Astrocyte of the cerebellum (primary cell): ENCODE measurements at regions not wholly inside any gene's neighbourhood (a gene's known extent, or its start where the extent isn't known, plus 50 kb on each side); places are given as distances from the start of the nearest gene placed in this dataset.

Experiments used
- DNase-seq: peaks from one replicate; pipeline ENCODE4 v3.0.0-alpha.2; 2011; ENCODE audit warnings: low read depth
- H3K4me3 ChIP-seq: 2 replicates; pipeline ENCODE4 v1.5.1; 2011; ENCODE audit warnings: mild to moderate bottlenecking, low read depth, low read length, moderate library complexity
- in situ Hi-C: cut with HindIII; loops from 2 replicates; pipeline ENCODE4 v1.10.0; 2017; ENCODE audit warnings: low sequenced_read_pairs
- TF ChIP-seq, protein P1 (sequence below): IDR thresholded peaks from 2 replicates; pipeline ENCODE4 v1.5.1; 2012; ENCODE audit warnings: low read length, low read depth, moderate library complexity, mild to moderate bottlenecking; ENCODE audit errors: missing control alignments

DNA sequence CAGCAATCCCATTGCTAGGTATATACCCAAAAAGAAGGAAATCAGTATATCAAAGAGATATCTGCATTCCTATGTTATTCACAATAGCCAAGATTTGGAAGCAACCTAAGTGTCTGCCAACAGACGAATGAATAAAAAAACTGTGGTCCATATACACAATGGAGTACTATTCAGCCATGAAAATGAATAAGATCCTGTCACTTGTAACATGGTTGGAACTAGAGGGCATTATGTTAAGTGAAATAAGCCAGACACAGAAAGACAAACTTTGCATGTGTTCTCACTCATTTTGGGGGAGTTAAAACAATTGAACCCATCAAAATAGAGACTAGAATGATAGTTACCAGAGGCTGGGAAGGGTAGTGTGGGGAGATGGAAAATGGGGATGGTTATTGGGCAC lies 323.5 kb upstream of the NFE2L3 start:
- DNase-seq: no peak
- TF ChIP-seq, protein P1, sequence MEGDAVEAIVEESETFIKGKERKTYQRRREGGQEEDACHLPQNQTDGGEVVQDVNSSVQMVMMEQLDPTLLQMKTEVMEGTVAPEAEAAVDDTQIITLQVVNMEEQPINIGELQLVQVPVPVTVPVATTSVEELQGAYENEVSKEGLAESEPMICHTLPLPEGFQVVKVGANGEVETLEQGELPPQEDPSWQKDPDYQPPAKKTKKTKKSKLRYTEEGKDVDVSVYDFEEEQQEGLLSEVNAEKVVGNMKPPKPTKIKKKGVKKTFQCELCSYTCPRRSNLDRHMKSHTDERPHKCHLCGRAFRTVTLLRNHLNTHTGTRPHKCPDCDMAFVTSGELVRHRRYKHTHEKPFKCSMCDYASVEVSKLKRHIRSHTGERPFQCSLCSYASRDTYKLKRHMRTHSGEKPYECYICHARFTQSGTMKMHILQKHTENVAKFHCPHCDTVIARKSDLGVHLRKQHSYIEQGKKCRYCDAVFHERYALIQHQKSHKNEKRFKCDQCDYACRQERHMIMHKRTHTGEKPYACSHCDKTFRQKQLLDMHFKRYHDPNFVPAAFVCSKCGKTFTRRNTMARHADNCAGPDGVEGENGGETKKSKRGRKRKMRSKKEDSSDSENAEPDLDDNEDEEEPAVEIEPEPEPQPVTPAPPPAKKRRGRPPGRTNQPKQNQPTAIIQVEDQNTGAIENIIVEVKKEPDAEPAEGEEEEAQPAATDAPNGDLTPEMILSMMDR: no peak
- no peak overlapping the region for H3K4me3 ChIP-seq
- in situ Hi-C loops: no loop called here

DNA sequence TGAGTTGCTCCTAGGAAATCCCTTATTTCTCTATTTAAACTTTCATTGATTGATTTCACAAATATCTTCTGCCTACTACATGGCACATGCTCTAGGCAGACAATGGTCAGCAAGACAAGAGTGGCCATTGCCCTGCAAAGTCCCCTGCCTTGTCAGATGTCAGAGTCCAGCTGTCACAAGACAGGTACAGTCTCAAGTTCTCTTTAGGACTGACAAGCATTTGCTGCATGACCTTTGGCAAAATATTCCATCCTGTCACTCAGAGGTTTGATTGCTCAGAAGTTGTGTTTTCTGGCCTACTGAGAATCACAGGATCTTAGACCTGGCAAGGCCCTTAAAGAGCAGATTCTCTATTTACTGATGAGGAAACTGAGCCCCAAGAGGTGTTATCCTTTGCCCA lies 322.3 kb upstream of the NFE2L3 start:
- in situ Hi-C loops: no loop called here
- no peak for DNase-seq
- H3K4me3 ChIP-seq: no peak overlapping the region
- TF ChIP-seq, protein P1: no peak

DNA sequence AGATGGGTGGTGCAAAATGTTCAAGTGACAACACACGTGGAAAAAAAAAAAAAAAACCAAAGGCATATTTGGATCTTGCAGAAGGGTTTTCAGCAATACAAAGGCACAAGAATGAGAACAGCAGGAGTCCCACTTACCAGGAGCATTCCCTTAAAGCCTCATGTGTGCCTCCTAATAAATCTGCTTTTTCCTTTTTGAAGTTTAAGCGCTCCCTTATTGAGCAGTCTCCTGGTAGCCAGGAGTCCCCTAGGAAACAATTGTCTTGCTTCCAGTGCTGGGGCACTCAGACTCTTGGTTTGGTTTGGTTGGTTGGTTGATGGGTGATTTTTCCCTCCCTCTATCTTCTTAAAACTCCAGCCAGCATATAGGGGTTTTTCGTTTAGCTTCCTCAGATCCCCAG lies 321.8 kb upstream of the NFE2L3 start:
- no peak overlapping the region for H3K4me3 ChIP-seq
- in situ Hi-C loops: no loop called here
- DNase-seq: no peak
- TF ChIP-seq, protein P1: no peak

DNA sequence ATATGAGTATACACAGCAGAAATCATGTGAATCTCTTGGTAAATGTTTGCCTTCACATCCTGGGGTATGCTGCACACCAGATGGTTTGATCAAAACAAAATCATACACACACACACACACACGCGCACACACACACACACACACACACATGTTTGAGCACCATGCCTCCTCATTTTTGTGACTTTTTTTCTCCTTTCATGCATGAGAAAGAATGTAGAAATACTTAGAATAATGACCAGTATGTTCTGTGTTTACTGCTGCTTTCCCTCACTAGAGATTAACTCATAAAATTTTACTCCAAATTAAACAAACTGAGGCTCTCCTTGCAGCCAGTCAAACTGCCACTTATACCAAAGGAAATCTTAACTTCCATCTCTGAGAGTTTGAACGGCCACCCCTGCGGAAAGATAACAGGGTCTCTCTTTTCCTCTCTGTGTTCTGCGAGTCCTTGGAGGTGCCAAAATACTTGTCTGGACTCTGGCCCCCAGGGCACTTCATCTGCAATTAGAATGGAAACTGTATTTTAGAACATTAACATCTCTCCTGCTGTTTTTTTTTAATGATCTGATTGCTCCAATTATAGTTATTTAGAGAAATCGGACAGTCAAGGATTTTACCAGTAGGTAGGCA lies 320.8 kb upstream of the NFE2L3 start:
- H3K4me3 ChIP-seq: no peak overlapping the region
- TF ChIP-seq, protein P1: no peak
- no peak for DNase-seq
- in situ Hi-C loops: no loop called here

DNA sequence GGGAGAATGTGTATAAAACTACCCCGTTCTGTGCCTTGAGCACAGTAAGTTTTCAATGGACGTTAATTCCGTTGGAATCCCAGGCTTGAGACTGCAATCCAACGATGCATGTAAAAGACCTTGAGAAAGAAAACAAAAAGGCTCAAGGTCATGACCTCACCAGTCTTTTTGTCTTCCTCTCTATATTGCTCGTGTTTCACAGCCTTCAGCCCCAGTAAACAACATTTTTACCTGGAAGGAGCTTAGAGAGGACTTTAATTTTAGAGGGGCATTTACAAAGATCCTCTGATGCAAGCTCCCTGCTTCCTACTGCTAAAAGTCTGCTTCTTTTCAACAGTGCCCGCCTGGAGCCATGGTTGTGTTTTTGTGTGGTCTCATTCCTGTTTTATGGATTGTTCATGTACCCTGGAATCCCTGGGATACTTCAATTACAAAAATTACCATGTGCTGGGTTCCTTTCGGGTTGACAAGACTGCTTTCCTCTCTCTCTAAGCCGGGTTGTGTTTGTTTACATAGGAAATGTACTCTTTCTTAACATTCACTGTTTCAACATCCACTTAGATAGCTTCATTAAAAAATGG lies 320.1 kb upstream of the NFE2L3 start:
- TF ChIP-seq, protein P1: no peak
- in situ Hi-C loops: no loop called here
- DNase-seq: no peak
- H3K4me3 ChIP-seq: no peak overlapping the region

DNA sequence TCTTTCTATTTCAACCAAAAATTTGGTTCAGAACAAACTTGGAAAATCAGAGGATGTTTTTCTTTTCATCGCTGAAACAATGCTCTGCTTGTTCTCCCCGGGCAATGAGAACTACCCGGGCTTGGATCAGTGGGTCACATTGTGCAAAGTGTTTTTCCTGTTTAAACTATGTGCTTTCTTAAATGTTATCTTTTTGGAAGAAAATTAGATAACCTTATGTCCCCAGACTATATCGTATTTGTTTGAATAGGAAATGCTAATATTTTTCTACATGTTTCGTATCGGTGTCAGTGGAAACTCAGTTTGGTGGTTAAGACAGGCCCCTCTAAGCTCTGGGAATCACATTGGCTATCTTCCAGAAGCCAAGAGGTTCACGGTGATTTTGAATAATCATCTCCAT lies 319.5 kb upstream of the NFE2L3 start:
- in situ Hi-C loops: no loop called here
- TF ChIP-seq, protein P1: no peak
- DNase-seq: no peak

More for the DNA sequence above, 319.5 kb upstream of the NFE2L3 start:
- H3K4me3 ChIP-seq: no peak overlapping the region
